RWPE2 (cell line): ENCODE measurements at regions not wholly inside any gene's neighbourhood (a gene's known extent, or its start where the extent isn't known, plus 50 kb on each side); places are given as distances from the start of the nearest gene placed in this dataset.

Source experiments
- ATAC-seq: fragments of 200-7000 bp; cut with Tn5 transposase; 3 replicates; pipeline ENCODE4 v1.9.1; 2021; ENCODE audit warnings: low read depth
- DNase-seq: peaks from one replicate; pipeline ENCODE4 v3.0.0-alpha.2; 2020; ENCODE audit warnings: low spot score
- H3K27ac ChIP-seq: fragments of 450-650 bp; 2 replicates; pipeline ENCODE4 v1.5.1; 2017; ENCODE audit warnings: mild to moderate bottlenecking; ENCODE audit not compliant: poor library complexity, severe bottlenecking
- H3K27me3 ChIP-seq: fragments of 250-450 bp; sonication (Bioruptor Pico); 2 replicates; pipeline ENCODE4 v1.5.1; 2021; ENCODE audit warnings: mild to moderate bottlenecking, moderate library complexity; ENCODE audit not compliant: insufficient read depth, poor library complexity, severe bottlenecking
- H3K36me3 ChIP-seq: fragments of 250-450 bp; sonication (Bioruptor Pico); 2 replicates; pipeline ENCODE4 v1.5.1; 2020; ENCODE audit warnings: low read depth, mild to moderate bottlenecking, moderate library complexity
- H3K4me1 ChIP-seq: fragments of 250-450 bp; sonication (Bioruptor Pico); 2 replicates; pipeline ENCODE4 v1.5.1; 2021; ENCODE audit warnings: mild to moderate bottlenecking, moderate library complexity; ENCODE audit not compliant: insufficient read depth, poor library complexity, severe bottlenecking
- H3K4me3 ChIP-seq: fragments of 250-450 bp; sonication (Bioruptor Pico); 2 replicates; pipeline ENCODE4 v1.5.1; 2021; ENCODE audit warnings: mild to moderate bottlenecking, moderate library complexity; ENCODE audit not compliant: severe bottlenecking
- H3K9me3 ChIP-seq: fragments of 250-450 bp; sonication (Bioruptor Pico); 2 replicates; pipeline ENCODE4 v1.5.1; 2021; ENCODE audit warnings: mild to moderate bottlenecking, moderate library complexity; ENCODE audit not compliant: severe bottlenecking
- CTCF ChIP-seq: fragments of 450-650 bp; IDR thresholded peaks from one replicate; pipeline ENCODE4 v1.5.1; 2017; ENCODE audit warnings: mild to moderate bottlenecking, moderate library complexity; ENCODE audit not compliant: poor library complexity, severe bottlenecking

- DNase-seq (no peak), ATAC-seq (no peak)
- no peaks in the 10 kb centered on the region for H3K4me1 ChIP-seq
- H3K27me3 ChIP-seq: no peaks in the 10 kb centered on the region
- TF ChIP-seq CTCF: no peak
- H3K27ac ChIP-seq: no peak overlapping the region
- no peaks in the 10 kb centered on the region for H3K9me3 ChIP-seq
- no peak overlapping the region for H3K4me3 ChIP-seq
- no peaks in the 10 kb centered on the region for H3K36me3 ChIP-seq
These were observed 1143.9 kb downstream of the STIM2 start for GRCh38 chr4:28004520-28004919.

- no peak overlapping the region for H3K27ac ChIP-seq
- ATAC-seq: no peak
These were observed 1145.4 kb downstream of the STIM2 start for GRCh38 chr4:28006021-28006420.

GRCh38 chr4:28007693-28008092 lies 1147.1 kb downstream of the STIM2 start:
- DNase-seq (no peak), ATAC-seq (no peak)
- H3K36me3 ChIP-seq: no peaks in the 10 kb centered on the region
- TF ChIP-seq CTCF: no peak
- H3K9me3 ChIP-seq: no peaks in the 10 kb centered on the region
- H3K4me3 ChIP-seq: no peak overlapping the region
- H3K4me1 ChIP-seq: no peaks in the 10 kb centered on the region
- H3K27ac ChIP-seq: no peak overlapping the region
- H3K27me3 ChIP-seq: no peaks in the 10 kb centered on the region

More at GRCh38 chr4:28006021-28006420, 1145.4 kb downstream of the STIM2 start:
- Histone ChIP-seq H3K27me3 (no peaks in the 10 kb centered on the region), H3K4me1 (no peaks in the 10 kb centered on the region), H3K36me3 (no peaks in the 10 kb centered on the region), H3K9me3 (no peaks in the 10 kb centered on the region), H3K4me3 (no peak overlapping the region)
- no peak for DNase-seq
- no peak for TF ChIP-seq CTCF

DNA sequence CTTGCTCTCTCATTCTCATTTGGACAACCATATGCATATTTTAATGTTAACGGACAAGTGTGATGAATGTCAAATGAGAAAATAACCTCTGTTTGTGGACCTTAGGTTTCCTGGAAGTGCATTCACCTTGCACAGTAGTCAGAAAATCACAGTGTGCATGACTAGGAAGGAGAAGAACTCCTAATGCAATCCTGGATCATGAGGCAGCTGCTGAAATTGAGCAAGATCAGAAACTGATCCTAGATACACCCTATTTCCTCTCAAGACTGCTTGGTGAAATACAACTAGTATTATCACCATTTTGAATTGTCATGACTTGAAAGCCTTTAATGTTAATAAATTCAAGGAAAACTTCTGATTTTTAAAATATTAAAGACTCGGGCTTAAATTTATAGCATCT lies 1148.9 kb downstream of the STIM2 start:
- H3K36me3 ChIP-seq: no peaks in the 10 kb centered on the region
- DNase-seq: no peak
- no peaks in the 10 kb centered on the region for H3K9me3 ChIP-seq
- H3K4me3 ChIP-seq: no peak overlapping the region
- no peak for ATAC-seq
- no peaks in the 10 kb centered on the region for H3K27me3 ChIP-seq
- no peaks in the 10 kb centered on the region for H3K4me1 ChIP-seq
- no peak for TF ChIP-seq CTCF
- no peak overlapping the region for H3K27ac ChIP-seq

GRCh38 chr4:28010577-28011240 lies 1150.1 kb downstream of the STIM2 start:
- no peak overlapping the region for H3K27ac ChIP-seq
- H3K27me3 ChIP-seq: no peaks in the 10 kb centered on the region
- TF ChIP-seq CTCF: no peak
- no peak overlapping the region for H3K4me3 ChIP-seq
- ATAC-seq (no peak), DNase-seq (no peak)
- no peaks in the 10 kb centered on the region for H3K9me3 ChIP-seq
- no peaks in the 10 kb centered on the region for H3K36me3 ChIP-seq
- H3K4me1 ChIP-seq: no peaks in the 10 kb centered on the region
